NCI-H524 treated with DMSO at 0.1 percent for 48 hours (cell line): ENCODE measurements at regions not wholly inside any gene's neighbourhood (a gene's known extent, or its start where the extent isn't known, plus 50 kb on each side); places are given as distances from the start of the nearest gene placed in this dataset.

ENCODE experiments used
- DNase-seq: peaks from one replicate; lab custom pipeline; 2025; lab: John Stamatoyannopoulos, UW

DNA sequence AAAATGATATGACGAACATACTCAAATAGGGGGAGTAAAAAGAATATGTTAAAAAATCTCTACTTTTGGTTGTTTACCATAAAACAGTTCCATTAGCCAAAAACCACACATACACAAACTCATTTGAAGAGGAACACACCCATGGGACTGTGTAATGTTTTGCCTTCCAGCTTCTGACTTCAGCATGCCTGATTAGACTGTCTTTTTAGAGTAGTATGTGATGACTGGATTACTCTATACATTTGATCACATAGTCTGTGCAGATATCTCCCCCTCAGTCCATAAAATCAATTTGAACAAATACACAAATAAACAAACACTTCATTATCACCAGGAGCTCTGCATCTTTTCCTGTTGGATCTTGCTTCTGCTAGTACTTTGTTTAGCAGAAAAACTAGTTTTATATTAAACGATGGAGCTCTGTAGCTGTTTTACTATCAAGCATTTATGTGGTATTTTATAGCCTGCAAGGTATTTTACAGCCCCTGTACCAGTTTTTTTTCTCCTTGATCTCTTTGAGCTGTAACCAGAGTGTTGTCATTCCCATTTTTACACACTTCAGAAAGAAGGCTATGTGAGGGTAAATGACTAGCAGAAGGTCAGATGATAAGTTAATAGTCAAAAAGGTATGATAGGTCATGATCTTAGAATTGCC lies 866.5 kb upstream of the MAP3K7 start:
- DNase-seq = no peak

GRCh38 chr6:91449539-91449938 lies 862.7 kb upstream of the MAP3K7 start:
- DNase-seq = no peak

GRCh38 chr6:91447530-91448254 lies 860.8 kb upstream of the MAP3K7 start:
- no peak for DNase-seq

DNA sequence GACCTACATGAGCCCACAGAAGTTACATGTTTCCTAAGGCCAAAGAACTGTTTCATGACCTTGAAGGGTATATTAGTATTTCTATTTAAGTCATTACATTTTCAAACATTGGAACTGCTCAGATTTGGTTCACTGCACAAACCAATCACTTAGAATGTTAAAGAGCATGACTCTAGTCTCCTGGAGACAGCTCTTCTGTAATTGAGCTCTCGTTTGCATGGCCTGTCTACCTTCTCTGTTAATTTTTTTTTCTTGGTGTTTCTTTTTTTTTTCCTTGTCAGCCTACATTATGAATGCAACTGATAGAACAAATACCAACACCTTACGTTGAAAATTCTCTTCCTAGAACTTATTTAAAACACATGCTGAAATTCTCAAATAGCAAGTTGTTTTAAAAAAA lies 860.2 kb upstream of the MAP3K7 start:
- no peak for DNase-seq

DNA sequence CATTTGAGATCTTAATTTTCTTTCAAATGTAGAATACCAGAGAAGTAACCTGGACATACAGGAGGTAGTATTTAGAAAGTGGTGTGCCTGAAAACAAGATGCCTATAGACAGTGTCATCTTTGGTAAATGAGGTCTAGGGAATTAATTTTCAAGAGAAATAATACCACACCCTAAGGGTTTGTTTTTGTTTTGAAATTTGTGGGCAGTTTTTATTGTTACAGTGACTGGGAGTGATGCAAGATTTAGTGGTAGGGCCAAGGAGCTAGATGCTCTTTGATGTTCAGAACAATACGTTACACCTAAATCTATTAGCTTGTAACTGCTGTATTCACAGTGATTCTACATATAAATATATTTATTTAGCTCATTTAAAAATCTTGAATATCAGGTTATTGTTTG lies 856.5 kb upstream of the MAP3K7 start:
- DNase-seq = no peak

DNA sequence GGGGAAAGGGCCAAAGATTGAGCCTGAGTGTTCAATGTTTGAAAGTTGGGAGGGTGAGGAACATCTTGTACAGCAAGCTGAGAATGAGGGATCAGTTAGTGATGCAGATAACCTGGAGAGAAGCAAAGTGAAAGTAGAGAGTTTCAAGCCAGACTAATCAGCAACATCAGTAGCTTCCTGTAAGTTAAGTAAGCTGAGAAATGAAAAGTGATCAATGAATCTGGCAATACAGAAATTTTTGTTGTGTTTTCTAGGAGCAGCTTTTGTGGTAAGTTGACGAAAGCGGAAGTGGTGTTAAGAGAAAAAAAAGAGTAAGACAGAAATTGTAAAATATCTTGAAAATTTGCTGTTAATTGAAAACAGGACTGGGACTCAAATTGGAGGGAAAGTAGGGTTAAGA lies 855.5 kb upstream of the MAP3K7 start:
- no peak for DNase-seq

GRCh38 chr6:91438570-91438969 lies 851.7 kb upstream of the MAP3K7 start:
- no peak for DNase-seq

DNA sequence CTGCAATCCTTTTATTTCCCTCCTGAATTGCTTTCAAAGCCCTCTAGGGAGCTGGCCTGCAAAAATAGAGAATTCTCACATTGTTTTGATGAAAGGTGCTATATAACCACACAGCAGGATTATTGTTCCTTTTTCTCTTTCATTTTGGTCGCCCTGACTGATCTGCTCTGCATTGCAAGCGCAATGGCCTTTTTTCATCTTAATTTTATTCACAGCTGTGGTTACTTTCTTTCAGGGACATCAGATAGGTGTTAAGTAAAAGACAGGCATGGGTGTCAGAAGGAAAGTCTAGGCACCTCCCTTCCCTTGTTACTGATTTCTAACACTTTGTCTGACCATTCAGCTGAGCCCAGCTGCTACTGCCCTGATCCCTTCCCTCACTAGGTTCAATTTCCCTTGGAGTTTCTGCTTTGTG lies 850.5 kb upstream of the MAP3K7 start:
- DNase-seq = no peak

GRCh38 chr6:91436448-91436847 lies 849.6 kb upstream of the MAP3K7 start:
- no peak for DNase-seq

GRCh38 chr6:91435630-91436029 lies 848.8 kb upstream of the MAP3K7 start:
- no peak for DNase-seq

DNA sequence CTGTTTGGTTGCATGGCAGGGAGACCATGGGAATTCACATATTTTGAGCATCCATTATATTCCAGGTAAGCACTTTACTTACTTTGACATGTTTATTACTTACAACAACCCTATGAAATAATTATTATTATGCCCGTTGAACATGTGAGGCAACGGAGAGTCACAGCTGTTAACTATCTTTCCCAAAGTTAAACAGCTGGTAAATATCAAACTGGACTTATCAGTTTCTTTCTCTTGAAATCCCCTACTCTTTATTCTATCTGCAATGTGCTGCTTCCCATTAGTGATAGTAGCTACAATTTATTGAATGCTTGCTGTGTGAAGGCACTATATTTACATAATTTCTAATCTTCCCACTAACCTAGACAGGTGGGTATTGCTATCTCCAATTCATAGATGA lies 847.7 kb upstream of the MAP3K7 start:
- DNase-seq = no peak

- DNase-seq = no peak
Measured at GRCh38 chr6:91433660-91434534, 847.0 kb upstream of the MAP3K7 start.

DNA sequence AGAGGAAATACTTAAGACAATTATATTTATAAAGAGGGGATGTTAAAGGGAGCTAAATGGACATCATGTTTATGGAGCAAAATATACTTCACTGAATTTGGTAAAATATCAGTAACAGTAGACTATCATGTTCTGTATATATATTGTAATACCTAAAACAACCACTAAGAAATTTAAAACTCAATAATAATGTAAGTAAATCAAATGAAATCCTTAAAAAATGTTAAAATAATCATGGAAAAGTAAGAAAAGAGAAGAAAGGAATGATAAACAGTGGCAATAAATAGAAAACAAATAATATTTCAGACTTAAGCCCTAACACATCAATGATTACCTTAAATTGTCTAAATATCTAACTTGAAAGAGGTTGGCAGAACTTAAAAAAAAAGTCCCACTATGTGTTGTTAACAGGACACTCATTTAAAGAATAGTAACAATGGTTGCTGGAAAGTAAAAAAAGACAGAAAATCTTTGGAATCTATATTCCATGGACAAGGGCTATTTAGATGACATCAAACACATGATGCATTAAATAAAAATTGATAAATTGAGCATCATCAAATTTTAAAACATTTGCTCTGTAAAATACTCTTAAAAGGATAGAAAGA lies 842.2 kb upstream of the MAP3K7 start:
- DNase-seq = no peak

DNA sequence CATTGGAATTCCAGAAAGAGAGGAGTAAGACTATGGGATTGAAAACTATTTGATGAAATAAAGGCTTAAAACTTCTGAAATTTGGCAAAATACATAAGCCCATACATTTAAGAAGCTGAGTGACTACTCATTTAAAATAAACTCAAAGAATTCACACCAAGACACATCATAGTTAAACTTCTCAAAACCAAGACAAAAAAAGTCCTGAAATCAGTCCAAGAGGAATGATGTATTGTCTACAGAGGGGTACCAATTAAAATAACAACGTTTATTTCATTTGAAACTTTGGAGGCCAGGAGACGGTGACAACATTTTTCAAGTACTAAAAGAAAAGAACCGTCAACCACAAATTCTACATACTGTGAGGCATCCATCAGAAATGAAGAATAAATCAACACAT lies 841.4 kb upstream of the MAP3K7 start:
- no peak for DNase-seq

- DNase-seq = no peak
Measured at GRCh38 chr6:91420243-91420642, 833.4 kb upstream of the MAP3K7 start.

DNA sequence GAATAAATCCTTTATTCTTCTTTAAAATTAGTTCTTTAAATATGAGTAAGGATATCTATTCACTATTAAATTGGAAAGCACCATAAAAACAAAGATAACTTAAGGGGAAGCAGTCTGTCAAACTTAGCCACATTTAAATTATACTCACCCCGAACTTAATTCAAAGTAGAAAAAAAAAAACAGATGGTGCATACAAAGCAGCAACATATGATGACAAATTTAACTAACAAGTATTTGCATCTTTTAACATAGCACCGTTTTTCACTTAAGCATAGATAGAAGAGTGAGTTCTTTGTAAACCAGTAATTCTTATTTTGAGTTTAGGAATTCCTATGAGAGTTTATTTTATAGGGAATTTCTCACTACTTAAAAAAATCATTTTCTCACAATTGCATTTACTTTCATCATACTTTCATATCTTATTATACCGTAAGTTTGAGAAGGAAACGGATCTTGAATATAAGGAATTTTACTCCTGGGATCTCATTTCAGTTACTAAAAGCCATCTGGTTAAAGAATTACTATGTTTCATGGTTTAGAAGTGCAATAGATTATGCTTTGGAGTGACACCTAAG lies 828.2 kb upstream of the MAP3K7 start:
- DNase-seq = no peak

DNA sequence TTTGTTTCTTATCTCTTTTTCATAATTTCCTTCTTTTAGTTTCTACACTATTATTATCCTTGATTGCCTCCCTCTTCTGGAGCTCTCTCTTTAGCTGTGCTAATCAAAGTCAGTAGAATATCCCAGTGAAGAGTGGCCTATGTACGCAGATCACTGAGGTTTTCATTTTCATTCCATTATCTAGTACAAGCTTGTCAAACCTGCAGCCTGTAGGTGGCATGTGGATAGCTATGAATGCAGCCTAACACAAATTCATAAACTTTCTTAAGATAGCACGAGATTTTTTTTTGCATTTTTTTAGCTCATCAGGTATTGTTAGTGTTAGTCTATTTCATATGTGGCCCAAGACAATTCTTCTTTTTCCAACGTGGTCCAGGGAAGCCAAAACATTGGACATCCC lies 825.7 kb upstream of the MAP3K7 start:
- no peak for DNase-seq

GRCh38 chr6:91407706-91408105 lies 820.8 kb upstream of the MAP3K7 start:
- no peak for DNase-seq

- no peak for DNase-seq
Measured at GRCh38 chr6:91392951-91393350, 806.1 kb upstream of the MAP3K7 start.

DNA sequence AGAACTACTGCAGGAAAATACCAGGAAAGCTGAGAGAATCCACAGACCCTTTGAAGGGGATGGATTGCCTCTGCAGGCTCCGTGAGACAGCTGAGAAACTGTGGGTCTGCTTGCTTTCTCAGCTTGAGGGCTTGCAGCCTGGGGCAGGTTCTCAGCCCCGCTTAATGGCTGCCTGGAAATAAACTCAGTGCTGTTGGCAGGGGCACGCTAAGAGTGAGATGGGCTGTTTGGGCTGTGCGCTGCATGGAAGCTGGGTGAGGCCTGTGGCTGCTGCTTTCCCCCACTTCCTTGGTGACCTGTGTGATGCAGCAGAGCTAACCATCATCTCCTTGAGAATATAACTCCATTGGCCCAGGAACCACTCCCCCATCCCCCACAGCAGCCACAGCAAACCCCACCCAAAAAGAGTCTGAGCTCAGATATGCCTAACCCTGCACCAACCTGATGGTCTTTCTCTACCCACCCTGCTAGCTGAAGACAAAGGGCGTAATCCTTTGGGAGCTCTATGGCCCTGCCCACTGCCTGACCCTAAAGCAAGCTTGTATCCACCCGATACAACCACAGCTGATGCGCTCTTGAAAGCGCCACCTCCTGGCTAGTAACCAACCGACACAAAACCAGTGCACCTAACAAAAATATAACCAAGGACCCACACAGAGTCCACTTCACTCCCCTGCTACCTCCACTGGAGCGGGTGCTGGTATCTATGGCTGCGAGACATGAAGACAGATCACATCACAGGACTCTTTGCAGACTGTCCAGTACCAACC lies 800.6 kb upstream of the MAP3K7 start:
- DNase-seq = no peak

DNA sequence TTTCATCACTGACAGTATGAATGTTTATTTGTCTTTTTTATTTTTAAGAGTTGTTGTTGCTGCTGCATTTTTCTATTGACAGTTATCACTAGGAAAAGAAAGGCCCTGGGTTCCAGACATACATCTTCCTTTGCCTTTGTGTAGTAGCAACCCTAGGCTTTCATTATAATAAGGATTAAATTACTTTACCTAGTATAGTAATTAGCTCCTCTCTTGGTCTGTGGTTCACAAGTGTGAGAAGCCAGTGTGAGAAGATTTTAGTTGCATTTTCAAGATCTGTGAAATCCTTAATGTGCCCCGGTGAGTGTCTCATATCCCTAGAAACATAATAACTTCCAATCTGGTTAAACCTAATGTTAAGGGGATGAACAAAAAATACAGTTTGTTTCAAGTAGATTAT lies 799.3 kb upstream of the MAP3K7 start:
- no peak for DNase-seq
